ENCODE measurements at regions not wholly inside any gene's neighbourhood (a gene's known extent, or its start where the extent isn't known, plus 50 kb on each side); places are given as distances from the start of the nearest gene placed in this dataset.

DNA sequence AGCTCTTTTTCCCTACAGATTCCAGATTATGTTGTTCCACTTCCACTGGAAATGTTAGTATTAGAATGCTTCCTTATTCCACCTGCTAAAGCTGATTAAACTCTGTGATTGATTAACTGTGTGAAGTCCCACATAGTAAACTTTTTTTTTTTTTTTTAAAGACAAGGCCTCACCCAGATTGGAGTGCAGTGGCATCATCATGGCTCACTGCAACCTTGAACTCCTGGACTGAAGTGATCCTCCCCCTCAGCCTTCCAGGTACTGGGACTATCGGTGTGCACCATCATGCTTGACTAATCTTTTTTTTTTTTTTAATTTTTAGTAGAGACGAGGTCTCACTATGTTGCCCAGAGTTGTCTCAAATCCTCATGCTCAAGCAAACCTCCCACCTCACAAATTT, 108.5 kb upstream of the RBMS1 start:
- FAIRE-seq (no peak), DNase-seq (ENCODE audit: insufficient read length, low spot score) (no peak)
- TF ChIP-seq, protein P1, sequence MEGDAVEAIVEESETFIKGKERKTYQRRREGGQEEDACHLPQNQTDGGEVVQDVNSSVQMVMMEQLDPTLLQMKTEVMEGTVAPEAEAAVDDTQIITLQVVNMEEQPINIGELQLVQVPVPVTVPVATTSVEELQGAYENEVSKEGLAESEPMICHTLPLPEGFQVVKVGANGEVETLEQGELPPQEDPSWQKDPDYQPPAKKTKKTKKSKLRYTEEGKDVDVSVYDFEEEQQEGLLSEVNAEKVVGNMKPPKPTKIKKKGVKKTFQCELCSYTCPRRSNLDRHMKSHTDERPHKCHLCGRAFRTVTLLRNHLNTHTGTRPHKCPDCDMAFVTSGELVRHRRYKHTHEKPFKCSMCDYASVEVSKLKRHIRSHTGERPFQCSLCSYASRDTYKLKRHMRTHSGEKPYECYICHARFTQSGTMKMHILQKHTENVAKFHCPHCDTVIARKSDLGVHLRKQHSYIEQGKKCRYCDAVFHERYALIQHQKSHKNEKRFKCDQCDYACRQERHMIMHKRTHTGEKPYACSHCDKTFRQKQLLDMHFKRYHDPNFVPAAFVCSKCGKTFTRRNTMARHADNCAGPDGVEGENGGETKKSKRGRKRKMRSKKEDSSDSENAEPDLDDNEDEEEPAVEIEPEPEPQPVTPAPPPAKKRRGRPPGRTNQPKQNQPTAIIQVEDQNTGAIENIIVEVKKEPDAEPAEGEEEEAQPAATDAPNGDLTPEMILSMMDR (IDR thresholded peaks at IDR 0.05; ENCODE audit: insufficient read depth, missing control alignments), result no peak

DNA sequence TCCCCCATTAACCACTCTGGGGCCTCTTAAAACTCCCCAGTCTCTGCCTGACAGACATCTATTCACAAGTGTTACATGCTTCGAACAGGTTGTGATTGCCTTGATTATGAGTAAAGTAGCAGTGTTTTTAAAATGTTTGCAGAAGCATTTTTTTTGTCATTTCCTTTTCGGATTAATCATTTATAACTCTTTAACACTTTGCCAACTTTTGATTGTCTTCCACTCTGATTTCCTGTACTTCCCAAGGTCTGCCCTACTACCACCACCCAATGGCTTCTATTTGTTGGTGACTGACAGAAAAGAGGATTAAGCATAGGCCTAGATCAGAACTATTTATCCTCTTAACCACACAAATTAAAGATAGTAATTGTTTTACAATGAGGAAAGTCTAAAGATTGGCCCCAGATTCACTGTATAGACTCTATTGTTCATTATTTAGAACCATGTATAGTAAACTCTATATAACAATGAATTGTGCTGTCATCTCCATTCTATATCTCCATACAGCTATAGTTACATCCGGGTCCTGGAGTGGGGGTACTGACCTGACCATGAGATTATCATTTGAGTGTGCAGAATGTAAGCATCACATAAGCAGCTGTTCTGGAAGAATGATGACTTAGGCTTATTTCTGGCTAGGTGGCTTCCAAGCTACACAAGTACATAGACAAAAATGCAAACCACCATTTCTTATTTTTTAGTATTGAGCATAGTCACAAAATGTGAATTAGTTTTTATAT, 110.3 kb upstream of the RBMS1 start:
- no peak for DNase-seq (ENCODE audit: insufficient read length, low spot score)
- TF ChIP-seq, protein P1 (IDR thresholded peaks at IDR 0.05; ENCODE audit: insufficient read depth, missing control alignments), result no peak
- no peak for FAIRE-seq

DNA sequence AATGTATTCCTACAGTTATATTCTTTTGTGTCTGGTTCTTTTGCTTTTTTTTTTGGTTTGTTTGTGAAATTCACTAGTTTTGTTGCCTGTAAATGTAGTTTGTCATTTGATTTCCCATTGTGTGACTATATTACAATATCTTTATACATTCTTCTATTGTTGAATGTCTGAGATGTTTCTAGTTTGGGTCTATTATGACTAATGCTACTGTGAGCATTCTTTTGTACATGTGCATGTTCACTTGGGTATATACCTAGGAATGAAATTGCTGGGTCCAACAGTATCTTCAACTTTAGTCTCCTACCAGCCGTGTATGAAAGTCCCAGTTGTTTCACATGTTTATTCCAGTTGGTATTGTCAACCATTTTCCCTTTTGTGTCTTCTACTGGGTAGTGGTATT, 112.7 kb upstream of the RBMS1 start:
- FAIRE-seq, result no peak
- no peak for DNase-seq (ENCODE audit: insufficient read length, low spot score)
- TF ChIP-seq, protein P1 (IDR thresholded peaks at IDR 0.05; ENCODE audit: insufficient read depth, missing control alignments), result no peak

DNA sequence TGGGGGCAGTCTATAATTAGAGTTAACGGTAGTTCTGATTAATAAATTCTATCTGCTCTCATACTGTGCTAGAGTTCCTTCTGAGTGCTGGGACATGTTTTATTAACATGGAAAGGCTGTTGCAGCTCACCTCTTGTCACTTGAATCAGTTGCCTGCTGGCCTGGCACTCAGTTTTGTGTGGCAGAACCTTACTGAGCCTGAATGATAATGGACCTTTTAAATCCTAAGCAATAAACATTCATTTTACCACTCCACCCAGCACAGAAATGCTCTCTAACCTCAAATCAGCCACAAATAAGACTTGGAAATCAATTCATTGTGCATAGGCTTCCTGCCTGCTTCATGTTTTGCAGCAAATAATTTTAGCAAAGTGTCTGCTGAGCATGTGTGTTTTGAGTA, 115.0 kb upstream of the RBMS1 start:
- FAIRE-seq (no peak), DNase-seq (ENCODE audit: insufficient read length, low spot score) (no peak)
- TF ChIP-seq, protein P1 (IDR thresholded peaks at IDR 0.05; ENCODE audit: insufficient read depth, missing control alignments), result no peak

DNA sequence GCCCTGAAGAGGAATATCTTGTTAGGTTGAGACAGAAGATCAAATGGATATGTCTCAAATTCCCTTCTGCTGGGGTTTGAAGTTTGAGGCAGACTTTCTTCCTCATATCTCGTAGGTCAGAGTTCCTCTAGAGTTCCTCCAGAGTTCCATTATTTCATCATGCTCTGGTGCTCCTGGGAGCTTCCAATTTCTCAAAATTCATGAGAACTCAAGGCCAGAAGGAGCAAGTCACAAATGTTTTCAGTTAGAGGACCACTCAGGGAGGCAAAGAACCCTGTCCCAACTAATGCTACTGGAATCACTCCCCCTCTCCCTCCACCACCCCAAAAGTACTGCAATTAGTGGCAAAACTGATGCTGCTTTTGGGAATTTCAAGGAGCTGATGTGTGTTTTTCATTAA, 115.7 kb upstream of the RBMS1 start:
- FAIRE-seq (no peak), DNase-seq (ENCODE audit: insufficient read length, low spot score) (no peak)

DNA sequence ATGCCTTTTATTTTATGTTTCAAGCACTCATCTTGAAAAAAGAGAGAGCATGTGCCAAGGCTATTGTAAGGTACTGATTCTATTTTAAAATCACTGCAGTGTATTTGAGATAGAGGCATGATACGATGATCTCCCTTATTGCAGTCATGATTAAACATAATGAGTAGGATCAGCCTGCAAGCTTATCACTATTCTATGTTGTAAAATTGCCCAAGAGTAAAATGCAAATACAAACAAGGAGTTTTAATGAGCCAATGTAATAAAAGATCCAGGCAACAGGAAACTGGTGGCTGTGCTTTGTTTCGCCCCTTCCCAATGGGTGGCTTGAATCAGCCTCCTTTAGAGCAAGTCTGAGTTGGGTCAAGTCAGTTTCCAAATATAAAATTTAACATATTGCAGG, 116.4 kb upstream of the RBMS1 start:
- TF ChIP-seq, protein P1 (IDR thresholded peaks at IDR 0.05; ENCODE audit: insufficient read depth, missing control alignments), result no peak
- FAIRE-seq, result no peak
- no peak for DNase-seq (ENCODE audit: insufficient read length, low spot score)

More for the DNA sequence above, 115.7 kb upstream of the RBMS1 start:
- TF ChIP-seq, protein P1 (IDR thresholded peaks at IDR 0.05; ENCODE audit: insufficient read depth, missing control alignments), result no peak

DNA sequence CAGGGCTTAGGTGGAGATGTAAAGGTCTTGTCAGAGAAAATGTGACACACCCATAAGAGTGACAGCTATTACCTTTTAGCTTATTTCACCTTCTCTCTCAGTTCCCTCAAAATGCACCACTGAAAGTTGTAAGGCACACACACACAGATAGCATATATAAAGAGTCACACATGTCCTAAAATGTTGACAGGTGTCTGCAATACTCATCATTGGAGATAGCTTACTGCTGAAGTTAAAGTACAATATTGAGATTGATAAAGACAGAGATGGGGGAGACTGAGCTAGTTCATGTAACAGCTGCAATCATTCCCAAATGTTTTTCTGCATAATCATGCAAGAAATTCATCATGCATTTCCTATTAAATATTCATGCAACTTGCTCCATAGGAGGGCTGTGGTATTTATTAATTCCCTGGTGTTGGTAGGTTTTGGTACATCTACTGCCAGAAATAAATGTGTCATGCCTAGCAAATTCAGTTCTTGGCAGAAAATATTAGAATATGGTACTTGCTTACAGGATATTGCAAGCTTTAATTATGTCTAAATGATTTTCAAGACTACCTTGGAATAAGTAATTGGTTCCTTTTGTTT, 118.8 kb upstream of the RBMS1 start:
- DNase-seq (ENCODE audit: insufficient read length, low spot score) (no peak), FAIRE-seq (no peak)
- TF ChIP-seq, protein P1 (IDR thresholded peaks at IDR 0.05; ENCODE audit: insufficient read depth, missing control alignments), result no peak

All from D721Med (cell line).